ENCODE measurements at regions not wholly inside any gene's neighbourhood (a gene's known extent, or its start where the extent isn't known, plus 50 kb on each side); places are given as distances from the start of the nearest gene placed in this dataset.
"Not testable (repeated sequence)": the region's sequence is repeated elsewhere in the genome, so short reads cannot be mapped to it uniquely, and the experiment has no call there.

GRCh38 chr5:165411532-165411931 lies 1906.1 kb downstream of the MAT2B start:
- TF ChIP-seq, protein P1, sequence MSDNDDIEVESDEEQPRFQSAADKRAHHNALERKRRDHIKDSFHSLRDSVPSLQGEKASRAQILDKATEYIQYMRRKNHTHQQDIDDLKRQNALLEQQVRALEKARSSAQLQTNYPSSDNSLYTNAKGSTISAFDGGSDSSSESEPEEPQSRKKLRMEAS (CRISPR knock-in tag; IDR thresholded peaks at IDR 0.05): not testable (repeated sequence)
- TF ChIP-seq, protein P2, sequence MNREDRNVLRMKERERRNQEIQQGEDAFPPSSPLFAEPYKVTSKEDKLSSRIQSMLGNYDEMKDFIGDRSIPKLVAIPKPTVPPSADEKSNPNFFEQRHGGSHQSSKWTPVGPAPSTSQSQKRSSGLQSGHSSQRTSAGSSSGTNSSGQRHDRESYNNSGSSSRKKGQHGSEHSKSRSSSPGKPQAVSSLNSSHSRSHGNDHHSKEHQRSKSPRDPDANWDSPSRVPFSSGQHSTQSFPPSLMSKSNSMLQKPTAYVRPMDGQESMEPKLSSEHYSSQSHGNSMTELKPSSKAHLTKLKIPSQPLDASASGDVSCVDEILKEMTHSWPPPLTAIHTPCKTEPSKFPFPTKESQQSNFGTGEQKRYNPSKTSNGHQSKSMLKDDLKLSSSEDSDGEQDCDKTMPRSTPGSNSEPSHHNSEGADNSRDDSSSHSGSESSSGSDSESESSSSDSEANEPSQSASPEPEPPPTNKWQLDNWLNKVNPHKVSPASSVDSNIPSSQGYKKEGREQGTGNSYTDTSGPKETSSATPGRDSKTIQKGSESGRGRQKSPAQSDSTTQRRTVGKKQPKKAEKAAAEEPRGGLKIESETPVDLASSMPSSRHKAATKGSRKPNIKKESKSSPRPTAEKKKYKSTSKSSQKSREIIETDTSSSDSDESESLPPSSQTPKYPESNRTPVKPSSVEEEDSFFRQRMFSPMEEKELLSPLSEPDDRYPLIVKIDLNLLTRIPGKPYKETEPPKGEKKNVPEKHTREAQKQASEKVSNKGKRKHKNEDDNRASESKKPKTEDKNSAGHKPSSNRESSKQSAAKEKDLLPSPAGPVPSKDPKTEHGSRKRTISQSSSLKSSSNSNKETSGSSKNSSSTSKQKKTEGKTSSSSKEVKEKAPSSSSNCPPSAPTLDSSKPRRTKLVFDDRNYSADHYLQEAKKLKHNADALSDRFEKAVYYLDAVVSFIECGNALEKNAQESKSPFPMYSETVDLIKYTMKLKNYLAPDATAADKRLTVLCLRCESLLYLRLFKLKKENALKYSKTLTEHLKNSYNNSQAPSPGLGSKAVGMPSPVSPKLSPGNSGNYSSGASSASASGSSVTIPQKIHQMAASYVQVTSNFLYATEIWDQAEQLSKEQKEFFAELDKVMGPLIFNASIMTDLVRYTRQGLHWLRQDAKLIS (CRISPR knock-in tag; IDR thresholded peaks at IDR 0.05; ENCODE audit: borderline replicate concordance): not testable (repeated sequence)
- TF ChIP-seq CTCF (IDR thresholded peaks at IDR 0.05): not testable (repeated sequence)
